ENCODE measurements at regions not wholly inside any gene's neighbourhood (a gene's known extent, or its start where the extent isn't known, plus 50 kb on each side); places are given as distances from the start of the nearest gene placed in this dataset.

DNA sequence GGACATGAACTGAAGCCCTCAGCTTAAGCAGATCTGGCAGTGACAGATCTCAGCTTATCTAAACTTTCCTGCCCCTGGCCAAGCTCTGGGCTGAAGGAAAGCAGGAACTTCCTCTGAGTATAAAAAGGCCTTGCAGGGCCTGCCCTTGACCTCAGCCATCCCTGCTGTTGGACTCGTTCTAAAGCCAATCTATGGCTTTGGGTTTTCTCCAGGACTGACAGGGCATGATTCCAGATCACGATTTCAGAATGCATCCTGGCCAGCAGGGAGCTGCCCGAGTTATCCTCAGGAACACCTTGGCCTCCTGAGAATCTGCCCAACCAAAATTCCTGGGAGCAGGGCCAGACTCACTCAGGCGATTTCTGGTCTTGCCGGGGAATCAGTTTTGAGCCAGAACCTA is 502.7 kb downstream of the TLE4 start:
- DNase-seq (ENCODE audit: low read depth in 2 of 2): no peak

DNA sequence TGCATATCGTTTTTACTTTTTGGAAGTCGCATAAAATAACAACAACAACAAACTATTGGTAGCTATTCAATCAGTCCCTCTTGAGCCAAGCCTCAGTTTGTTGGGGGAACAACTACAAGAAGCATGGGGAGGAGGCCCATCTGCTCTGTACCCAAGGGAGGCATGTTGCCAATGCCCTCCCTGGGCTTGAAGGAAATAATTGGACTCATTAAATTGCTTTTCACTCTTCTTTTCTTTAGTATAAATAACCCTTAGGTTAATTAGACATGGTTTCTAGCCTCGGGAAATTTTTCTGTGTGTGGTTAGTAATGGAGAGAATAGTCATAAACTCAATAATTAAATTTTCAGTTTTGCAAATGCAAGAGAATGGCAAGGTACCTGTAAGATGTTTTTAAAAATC is 500.7 kb downstream of the TLE4 start:
- no peak for DNase-seq (ENCODE audit: low read depth in 2 of 2)

DNA sequence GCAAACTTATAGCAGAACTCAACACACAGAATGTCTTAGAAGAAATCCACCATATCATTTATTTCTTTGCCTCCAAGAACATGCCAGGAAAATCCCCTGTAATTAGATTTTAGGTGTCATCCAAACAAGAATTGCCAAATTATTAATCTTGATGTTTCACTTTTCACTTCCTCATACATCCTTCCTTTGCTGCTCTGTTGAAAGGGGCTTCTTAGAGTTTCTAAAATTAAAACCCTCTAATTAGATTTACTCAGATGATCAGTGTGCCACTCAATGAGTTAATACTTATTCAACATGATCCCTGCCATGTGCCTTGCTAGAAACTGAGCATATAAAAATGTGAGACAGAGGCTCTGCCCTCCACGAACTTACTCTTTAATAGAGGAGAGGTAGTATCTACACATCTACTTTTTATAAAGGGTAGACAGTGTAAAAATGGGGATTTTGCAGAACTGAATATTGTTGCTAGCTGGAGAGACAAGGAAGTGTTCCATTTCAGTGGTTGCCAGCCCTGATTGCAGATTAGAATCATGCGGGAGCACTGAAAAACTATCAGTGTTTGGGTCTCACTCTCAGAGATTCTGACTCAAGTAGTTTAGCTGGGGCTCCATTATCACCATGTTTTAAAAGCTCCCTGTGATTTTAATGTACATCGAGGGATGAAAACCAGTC is 498.4 kb downstream of the TLE4 start:
- DNase-seq (ENCODE audit: low read depth in 2 of 2): no peak

DNA sequence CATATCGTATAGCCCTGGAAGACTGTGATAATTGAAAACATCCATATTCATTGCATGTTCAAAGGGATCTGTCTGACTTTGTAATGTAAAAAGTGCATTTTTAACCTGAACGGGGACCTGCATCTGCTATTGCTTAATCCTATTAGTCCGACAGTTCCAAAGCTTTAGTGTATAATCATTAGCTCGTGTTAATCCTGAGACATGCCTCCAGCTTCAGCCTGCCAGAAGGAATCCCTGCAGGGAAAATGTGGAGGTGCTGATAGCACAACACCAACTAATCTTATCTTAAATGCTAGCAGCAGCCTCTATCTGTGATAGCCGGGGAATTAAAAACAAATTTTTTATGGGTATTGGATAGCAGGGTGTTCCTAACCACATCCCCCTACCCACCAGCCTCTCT is 495.2 kb downstream of the TLE4 start:
- DNase-seq (ENCODE audit: low read depth in 2 of 2): no peak

DNA sequence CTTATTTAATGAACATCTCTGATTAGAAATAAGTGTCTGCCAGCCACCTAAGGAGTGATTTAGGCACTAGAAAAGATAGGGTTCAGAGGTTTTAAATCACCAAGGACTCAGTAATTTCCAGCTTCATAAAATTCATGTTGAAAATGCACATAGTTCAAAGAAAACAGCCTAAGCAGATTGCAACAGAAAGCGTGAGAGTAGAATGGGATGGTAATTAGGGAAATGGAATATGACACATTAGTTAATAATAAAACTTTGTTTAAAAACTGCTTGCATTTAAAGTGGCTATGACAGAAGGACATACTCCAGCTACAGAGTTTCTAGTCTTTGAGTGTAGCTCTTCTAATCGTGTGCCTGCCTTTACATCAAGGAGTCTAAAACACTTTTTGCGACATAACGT is 490.8 kb downstream of the TLE4 start:
- DNase-seq (ENCODE audit: low read depth in 2 of 2): no peak

DNA sequence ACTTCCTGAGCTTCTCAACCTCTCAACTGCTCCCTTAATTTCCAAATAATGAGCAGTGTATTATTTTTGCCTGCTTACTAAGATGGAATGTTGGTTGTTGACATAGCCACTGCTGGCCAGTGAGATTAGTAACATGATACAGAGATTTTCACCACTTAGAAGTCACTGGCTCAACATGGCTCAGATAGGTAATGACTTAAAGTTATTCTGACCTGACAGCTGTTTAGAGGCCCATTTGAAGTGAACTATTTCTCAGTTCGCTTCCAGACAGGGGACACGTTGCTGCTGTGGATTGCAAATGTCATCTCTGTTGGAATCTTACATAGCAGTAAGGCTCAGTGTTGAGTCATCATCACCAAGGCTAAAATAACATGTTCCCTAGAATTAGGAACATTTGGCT is 490.2 kb downstream of the TLE4 start:
- DNase-seq (ENCODE audit: low read depth in 2 of 2): no peak

DNA sequence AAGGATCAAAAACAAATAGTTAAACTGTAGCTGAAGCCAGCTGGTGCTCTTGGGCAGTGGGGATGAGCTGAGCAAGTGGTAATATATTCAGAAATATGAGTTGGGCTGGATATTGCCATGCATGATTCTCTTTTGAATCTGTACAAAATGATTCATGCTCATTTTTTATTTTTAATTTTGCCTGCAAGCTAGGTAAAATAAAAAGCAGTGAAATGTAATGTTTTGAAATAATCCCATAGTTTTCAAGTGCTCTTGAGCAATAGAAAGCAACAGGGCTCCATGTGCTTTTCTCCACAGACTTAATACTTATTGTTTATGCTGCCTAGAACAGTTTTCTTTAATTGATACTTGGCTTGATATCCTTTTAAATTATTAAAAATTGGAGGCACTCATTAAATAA is 489.3 kb downstream of the TLE4 start:
- DNase-seq (ENCODE audit: low read depth in 2 of 2): no peak

DNA sequence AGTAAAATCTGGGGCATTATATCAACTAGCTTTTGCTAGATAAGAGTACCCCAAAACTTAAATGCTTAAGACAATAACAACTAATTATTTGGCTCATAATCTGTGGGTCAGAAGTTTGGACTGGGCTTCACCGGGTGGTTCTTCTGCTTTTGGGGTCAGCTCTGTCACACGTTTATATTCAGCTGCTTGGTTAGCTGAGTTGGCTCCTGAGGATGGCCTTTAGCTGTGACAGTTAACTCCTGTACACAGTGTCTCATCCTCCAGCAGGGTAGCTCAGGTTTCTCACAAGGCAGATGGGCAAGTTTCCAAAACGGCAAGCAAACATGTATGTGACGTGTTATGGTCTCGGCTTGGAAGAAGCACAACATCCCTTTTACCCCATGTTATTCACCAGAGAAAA is 488.2 kb downstream of the TLE4 start:
- no peak for DNase-seq (ENCODE audit: low read depth in 2 of 2)

DNA sequence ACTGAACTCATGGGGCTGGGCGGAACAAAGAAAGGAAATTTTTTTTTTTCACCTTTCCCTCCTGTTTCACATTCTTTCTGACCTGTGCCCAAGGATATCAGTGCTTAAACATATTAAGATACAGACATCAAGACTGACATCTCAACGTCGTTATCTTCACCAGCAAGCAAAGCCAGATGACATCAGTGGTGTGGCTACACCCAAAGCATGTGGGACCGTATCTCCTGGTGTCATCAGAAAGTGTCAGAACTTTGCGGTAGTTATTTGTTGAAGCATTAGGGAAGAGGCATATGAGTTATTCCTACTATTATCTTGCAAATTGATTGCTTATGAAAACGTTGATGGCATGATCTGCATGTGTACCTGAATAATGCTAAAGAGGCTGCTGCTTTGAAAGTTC is 487.4 kb downstream of the TLE4 start:
- DNase-seq (ENCODE audit: low read depth in 2 of 2): no peak

DNA sequence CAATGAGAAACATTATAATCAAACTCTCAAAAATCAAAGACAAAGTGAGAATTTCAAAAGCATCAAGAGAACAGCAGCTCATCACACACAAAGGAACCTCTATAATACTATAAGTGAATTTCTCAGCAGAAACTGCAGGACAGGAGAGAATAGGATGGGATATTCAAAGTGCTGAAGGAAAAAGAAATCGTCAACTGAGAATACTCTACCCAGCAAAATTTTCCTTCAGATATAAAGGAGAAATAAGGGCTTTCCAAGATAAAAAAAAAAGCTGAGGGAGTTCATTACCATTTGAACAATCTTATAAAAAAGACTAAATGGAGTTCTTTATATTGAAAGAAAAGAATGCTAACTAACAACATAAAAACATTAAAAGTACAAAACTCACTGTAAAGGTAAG is 481.1 kb downstream of the TLE4 start:
- DNase-seq (ENCODE audit: low read depth in 2 of 2): no peak

DNA sequence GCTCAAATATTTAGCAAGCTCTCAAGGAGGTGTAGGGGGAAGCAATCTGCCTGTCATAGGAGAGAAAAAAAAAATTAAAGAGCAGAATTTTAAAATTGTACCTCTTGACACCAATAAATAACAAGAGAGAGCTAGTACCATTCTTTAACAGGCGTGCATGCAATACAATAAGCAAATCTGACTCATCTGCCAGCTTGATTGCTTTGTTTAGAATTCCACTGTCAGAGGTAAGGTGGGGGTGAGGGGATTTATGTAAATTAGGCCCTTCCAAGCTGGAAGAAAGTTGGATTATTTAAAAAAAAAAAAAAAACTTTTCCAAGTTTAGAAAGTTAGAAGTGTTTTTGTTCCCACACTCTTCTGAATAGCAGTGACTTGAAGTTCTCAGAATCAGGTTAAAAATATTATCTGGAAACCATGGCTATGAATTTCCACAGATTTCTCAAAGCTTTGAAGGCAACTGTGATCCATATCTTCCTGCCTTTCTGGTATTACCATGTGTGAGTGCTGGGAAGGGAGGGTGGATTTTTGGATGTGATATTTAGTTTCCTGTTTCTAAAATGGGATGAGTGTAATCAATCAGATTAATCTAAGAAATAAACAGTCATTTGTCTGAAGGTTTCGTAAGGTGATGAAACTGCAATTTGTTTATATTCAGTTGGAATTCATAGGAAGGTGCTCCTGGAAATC is 477.5 kb downstream of the TLE4 start:
- DNase-seq (ENCODE audit: low read depth in 2 of 2): no peak

DNA sequence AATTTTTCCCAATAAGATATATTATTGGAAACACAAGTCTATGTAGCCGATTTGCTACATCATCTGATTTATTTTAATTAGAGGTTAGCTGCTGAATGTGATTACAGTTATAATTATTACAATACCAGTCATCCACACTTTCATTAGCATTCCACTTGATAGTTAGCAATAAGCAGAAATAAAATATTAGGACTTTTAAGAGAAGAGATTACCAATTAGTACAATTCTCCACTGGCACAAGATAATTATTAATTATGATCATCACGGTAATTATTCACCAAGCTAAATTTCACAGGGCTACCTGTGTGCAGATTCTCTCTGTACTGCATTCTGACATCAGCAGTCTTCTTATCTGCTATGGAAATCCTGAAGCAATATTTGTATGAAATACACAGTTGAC is 474.7 kb downstream of the TLE4 start:
- no peak for DNase-seq (ENCODE audit: low read depth in 2 of 2)

DNA sequence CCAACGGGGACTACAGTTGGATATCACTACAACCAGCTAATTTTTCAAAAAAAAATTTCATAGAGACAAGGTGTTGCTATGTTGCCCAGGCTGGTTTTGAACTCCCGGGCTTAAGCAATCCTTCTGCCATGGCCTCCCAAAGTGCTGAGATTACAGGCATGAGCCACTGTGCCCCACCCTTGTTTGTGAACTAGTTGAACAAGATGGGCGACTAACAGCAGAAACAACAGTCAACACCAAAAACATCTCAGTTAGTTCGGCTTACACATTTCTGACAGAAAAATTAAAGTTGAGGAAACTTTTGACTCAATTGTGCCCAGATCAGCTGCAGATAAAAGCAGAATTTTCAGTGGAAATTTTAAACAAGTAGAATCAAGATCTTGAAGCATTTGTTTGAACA is 470.1 kb downstream of the TLE4 start:
- DNase-seq (ENCODE audit: low read depth in 2 of 2): no peak

DNA sequence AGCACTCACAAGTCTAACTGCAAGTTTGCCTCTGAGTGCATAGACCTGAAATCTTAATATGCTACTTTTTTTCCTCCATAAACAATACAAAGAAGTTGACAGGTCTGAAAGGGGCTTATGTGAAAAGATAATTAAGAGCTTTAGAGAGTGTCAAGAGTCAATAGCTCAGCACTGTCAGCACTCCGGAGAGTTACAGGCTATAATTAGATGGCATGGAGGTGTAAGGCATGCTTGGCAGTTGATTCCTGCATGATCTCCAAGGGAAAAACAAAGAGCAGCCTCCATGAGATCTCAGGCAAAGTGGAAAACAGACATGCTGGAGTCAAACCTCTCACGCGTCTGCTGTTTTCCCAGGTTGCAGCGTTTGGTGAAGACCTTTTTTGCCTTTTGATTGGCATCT is 468.7 kb downstream of the TLE4 start:
- no peak for DNase-seq (ENCODE audit: low read depth in 2 of 2)

DNA sequence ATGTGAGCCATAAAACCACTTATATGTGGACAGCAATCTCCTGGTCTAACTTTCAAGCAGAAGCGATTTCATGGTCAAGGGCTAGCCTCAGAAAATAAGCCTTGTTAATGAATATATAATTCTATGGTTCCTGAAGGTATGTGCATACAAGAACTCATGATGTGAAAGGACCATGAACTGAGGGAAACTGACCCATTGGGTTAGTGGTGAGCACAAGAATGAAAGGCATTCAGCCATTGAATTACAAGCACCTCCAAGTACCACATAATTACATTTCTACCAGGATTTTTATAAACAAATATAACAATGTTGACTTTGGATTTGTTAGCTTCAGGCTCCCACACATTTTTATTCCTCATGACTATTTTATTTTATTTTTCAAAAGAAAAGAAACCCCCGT is 459.0 kb downstream of the TLE4 start:
- no peak for DNase-seq (ENCODE audit: low read depth in 2 of 2)

DNA sequence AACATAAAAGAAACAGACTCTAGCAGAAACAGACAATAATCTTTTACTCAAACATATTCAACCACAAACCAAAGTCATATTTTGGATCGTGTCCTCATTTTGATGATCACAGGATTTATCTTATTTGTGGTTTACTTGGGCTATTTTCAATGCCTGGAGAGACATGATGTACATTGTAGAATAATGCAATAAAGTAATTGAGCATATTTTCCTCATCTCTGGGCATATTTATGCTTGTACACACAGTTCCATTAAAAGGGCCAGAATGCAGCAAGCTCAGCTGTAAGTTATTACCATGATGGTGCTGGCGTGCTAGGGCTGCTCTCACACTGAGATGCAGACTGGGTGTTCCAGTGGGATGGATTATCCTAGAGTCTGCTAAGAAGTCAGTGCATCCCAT is 456.7 kb downstream of the TLE4 start:
- DNase-seq (ENCODE audit: low read depth in 2 of 2): no peak

DNA sequence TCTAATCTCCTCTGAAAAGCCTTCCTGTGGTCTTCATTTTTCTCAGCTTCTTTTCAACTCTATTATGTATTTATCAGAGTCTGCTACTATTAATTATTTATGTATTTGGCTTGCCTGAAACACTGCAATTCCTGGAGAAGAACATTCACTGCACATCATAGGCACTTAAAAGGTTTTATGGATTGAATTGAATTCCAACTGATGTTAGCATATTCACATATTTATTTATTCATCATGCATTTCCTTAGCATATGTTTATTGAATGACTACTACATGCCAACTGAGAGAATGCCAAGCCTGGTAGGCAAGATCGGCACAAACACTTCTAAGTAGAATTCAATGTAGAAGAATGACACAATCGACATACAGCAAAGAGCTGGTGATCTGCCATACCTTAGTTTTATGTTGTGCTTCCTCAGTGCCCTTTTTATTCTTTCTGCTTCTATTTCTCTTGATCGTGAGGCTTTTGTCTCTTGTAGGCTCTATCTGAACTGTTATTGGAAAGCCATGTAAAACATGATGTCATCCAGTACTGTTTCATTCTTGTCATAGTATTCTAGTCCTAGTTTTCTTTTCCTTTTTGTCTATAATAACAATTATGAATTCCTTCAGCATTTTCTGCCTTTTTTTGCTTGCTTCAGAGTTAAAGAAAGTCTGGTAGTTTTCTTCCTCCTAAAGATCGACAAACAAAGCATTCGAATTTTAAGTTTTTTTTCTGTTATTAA is 454.2 kb downstream of the TLE4 start:
- no peak for DNase-seq (ENCODE audit: low read depth in 2 of 2)

DNA sequence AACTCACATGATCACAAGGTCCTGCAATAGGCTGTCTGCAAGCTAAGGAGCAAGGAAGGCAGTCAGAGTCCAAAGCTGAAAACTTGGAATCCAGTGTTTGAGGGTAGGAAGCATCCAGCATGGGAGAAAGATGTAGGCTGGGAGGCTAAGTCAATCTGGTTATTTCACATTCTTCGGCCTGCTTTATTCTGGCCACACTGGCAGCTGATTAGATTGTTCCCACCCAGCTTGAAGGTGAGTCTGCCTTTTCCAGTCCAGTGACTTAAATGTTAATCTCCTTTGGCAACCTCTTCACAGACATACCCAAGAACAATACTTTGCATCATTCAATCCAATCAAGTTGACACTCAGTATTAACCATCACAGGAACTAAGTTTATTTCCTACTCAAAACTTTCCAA is 453.4 kb downstream of the TLE4 start:
- no peak for DNase-seq (ENCODE audit: low read depth in 2 of 2)

DNA sequence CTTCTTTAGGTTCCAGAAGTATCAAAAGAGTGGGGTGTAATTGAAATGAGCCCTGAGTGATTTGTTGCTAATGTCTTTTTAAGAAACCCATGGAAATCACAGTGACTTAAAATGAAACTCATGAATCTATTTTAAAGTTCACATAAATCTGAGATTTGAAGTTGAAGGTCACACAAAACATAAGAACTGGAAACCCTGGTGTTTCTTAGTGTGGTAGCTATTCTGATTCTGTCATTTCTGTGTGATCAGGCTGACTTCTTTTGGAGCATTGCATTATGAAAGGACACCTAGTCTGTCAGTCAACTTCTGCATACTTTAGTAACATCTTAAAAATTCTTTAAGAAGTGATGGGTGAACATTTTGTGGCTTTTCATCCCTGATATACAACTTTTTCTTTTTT is 448.8 kb downstream of the TLE4 start:
- no peak for DNase-seq (ENCODE audit: low read depth in 2 of 2)

DNA sequence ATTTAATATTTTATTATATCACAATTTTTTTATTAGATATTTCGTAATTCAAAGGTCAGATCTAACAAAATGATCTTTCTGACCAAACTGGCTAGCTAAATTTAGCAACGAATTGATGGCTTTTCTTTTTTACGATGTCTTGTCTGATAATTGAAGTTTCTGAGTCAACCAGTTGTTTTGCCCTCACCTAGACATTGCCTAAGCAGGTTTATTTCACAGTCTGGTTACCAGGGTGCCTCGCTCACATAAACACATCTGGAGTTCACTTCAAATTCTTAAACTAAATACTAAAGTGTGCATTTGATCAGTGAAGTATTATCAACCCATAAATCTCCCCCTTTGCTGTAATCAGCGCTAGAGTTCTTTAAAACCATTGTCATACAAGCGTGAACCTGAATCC is 448.3 kb downstream of the TLE4 start:
- no peak for DNase-seq (ENCODE audit: low read depth in 2 of 2)

DNA sequence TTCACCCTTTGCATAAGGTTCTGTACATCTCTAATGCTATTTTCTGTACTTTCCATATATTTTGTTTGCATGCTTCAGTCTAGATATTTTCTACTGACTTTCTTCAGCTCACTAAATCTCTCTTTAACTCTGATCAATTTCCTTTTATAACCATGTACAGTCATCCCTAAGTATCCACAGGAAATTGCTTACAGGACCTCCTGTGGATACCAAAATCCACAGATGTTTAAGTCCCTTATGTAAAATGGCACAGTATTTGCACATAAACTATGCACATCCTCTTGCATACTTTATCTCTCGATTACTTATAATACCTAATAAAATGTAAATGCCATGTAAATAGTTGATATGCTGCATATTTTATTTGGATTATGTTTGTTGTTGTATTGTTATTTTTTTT is 442.1 kb downstream of the TLE4 start:
- no peak for DNase-seq (ENCODE audit: low read depth in 2 of 2)

DNA sequence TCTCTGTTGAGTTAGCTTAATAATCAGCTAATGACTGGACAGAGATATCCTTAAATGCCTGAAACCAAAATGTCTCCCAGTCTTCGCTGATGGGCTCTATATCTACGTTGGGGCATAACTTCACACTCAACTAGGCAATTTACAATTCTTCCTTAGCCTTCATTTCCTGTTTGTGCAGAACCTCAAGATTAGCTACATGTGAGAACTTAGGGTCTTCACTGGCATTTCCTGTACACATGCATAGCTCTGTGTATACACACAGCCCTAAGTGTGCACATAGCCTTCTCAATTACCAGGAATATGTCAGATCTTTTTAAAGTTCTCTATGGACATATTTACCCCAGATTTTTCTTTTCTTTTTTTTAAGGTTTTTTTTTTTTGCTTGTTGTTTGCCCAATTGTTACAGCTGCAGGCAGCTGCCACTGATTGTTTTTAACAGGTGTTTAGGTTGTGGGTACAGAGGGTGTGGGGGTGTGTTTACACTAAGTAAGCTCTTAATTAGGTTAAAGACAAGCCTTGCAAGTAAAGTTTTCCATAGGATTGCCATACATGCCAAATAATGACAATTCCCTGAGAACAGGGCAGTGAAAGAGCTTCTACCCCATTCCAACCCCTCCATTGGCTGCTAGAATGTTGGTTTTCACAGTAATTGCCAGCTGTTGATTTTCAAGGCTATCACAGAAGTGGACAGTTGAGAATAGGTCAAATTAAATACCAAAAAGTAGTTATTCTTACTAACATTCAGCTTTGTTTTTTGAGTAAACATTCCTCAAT is 441.0 kb downstream of the TLE4 start:
- no peak for DNase-seq (ENCODE audit: low read depth in 2 of 2)

DNA sequence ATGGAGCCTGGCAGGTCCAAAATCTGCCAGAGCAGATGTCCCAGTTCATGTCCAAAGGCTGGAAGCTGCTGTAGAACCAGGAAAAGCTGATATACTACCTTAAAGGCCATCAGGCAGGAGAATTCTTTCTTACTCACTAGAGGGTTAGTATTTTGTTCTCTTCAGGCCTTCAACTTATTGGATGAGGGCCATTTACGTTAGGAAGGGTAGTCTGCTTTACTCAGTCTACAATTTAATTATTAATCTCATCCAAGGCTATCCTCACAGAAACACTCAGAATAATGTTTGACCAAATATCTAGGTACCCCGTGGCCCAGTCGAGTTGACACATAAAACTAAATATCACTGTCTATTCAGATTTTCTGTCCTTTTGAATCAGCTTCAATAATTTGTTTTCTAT is 437.4 kb downstream of the TLE4 start:
- no peak for DNase-seq (ENCODE audit: low read depth in 2 of 2)

All from activated CD4-positive, alpha-beta T cell treated with anti-CD3 and anti-CD28 coated beads for 24 hours (primary cell).